Heart left ventricle (tissue), 16 donors: ENCODE measurements at regions not wholly inside any gene's neighbourhood (a gene's known extent, or its start where the extent isn't known, plus 50 kb on each side); places are given as distances from the start of the nearest gene placed in this dataset.
A peak's percentile ranks its signal among the peaks of the same experiment; 100 is the strongest.

Source experiments
- ATAC-seq, 4 donors: fragments of 200-7000 bp; cut with Tn5 transposase; one replicate each; pipeline ENCODE4 v1.9.1; 2020 to 2022; ENCODE audit warnings: moderate library complexity in 4 of 4, mild to moderate bottlenecking in 3 of 4, moderate number of reproducible peaks in 1 of 4
- DNase-seq, 5 donors: peaks; one replicate each; pipeline ENCODE4 v3.0.0-alpha.2; 2020
- H3K27ac ChIP-seq, 12 donors: fragments of 200-600 bp; sonication (generic) in 4 of 12; one replicate each; pipeline versions ENCODE4 v1.5.0 to v1.8.0; 2016 to 2022; ENCODE audit warnings: mild to moderate bottlenecking in 2 of 12
- H3K27me3 ChIP-seq, 9 donors: fragments of 200-600 bp; sonication (generic) in 2 of 9; one replicate each; pipeline versions ENCODE4 v1.5.1 to v1.8.0; 2016 to 2022; ENCODE audit warnings: mild to moderate bottlenecking in 3 of 9
- H3K36me3 ChIP-seq, 9 donors: fragments of 200-600 bp; sonication (generic) in 2 of 9; one replicate each; pipeline versions ENCODE4 v1.5.0 to v1.8.0; 2018 to 2022; ENCODE audit warnings: mild to moderate bottlenecking in 2 of 9
- H3K4me1 ChIP-seq, 12 donors: fragments of 200-600 bp; sonication (generic) in 4 of 12; one replicate each; pipeline versions ENCODE4 v1.5.0 to v1.8.0; 2016 to 2022; ENCODE audit warnings: mild to moderate bottlenecking in 3 of 12
- H3K4me3 ChIP-seq, 12 donors: fragments of 200-600 bp; sonication (generic) in 4 of 12; one replicate each; pipeline versions ENCODE4 v1.5.0 to v1.8.0; 2017 to 2022; ENCODE audit warnings: mild to moderate bottlenecking in 9 of 12, moderate library complexity in 4 of 12
- H3K9me3 ChIP-seq, 12 donors: fragments of 200-600 bp; sonication (generic) in 4 of 12; one replicate each; pipeline versions ENCODE4 v1.5.0 to v1.8.0; 2016 to 2022; ENCODE audit warnings: mild to moderate bottlenecking in 1 of 12
- POLR2A ChIP-seq, 2 donors: fragments of 450-650 bp; IDR thresholded peaks; one replicate each; pipeline ENCODE4 v1.6.1; 2017; ENCODE audit warnings: antibody characterized with exemption in 2 of 2, mild to moderate bottlenecking in 2 of 2, moderate library complexity in 2 of 2
- WGBS, 4 donors: extraction: QIAGEN DNeasy Blood & Tissue Kit in 2 of 4; methylation state at CpG; one replicate each; pipeline versions ENCODE4 v1.1.5 to v1.1.7; 2013 to 2018; 5-methylcytosine and 5-hydroxymethylcytosine counted together
- intact Hi-C, 10 donors: fragments of 100-400 bp; cut with DNase I; formaldehyde crosslinking; loops; one replicate each; pipeline versions ENCODE4 v1.11.1 to v1.14.2; 2022
- TF ChIP-seq, protein P1 (sequence below), 12 donors: fragments of 200-600 bp; sonication (generic) in 4 of 12; IDR thresholded peaks; one replicate each; pipeline versions ENCODE4 v1.5.0 to v1.8.0; 2018 to 2022; ENCODE audit warnings: antibody characterized with exemption in 12 of 12, mild to moderate bottlenecking in 5 of 12
- donor health status: ischemic (EF 13 %, LVEDD 7.1; RV severe dilation, severe dysfunction).
- donor health status: healthy with polysubstance abuse.
- donor health status: DM: no; HTN: yes; CAD: no.
- donor health status: DM: no; HTN: no; CAD: no.
- donor health status: ischemic (EF 25% LVEDD 6.9; RV normal size, moderate dysfunction).
- donor health status: ischemic (EF 25% LVEDD 5.7; RV mildly dilated, moderate dysfunction).
- donor health status: healthy.
- donor health status: DM: yes; HTN: yes; CAD: no.
- donor health status: ischemic (EF 35%, LVEDD 5.7; RV mildly dilated, moderate dysfunction).
- donor health status: nonischemic (EF 11% LVEDD 7.7; RV severe dilation, severe dysfunction).
- donor health status: DM: yes; HTN: yes; CAD: no.
- donor health status: PGD.
- donor health status: ischemic (EF 29% LVEDD 5.4; RV normal size, mild dysfunction).
- donor health status: nonischemic (EF 23%, LVEDD 6.1; RV moderate dilation, normal function).

DNA sequence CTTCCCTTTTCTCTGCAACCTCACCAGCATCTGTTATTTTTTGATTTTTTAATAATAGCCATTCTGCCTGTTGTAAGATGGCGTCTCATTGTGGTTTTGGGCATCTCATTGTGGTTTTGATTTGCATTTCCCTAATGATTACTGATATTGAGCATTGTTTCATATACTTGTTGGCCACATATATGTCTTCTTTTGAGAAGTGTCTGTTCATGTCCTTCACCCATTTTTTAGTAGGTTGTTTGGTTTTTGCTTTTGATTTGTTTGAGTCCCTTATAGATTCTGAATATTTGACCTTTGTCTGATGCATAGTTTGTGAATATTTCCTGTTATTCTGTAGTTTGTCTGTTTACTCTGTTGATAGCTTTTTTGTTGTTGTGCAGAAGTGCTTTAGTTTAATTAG, 312.2 kb upstream of the TBC1D5 start:
- no peak for ATAC-seq
- H3K36me3 ChIP-seq = no peaks in the 10 kb centered on the region

DNA sequence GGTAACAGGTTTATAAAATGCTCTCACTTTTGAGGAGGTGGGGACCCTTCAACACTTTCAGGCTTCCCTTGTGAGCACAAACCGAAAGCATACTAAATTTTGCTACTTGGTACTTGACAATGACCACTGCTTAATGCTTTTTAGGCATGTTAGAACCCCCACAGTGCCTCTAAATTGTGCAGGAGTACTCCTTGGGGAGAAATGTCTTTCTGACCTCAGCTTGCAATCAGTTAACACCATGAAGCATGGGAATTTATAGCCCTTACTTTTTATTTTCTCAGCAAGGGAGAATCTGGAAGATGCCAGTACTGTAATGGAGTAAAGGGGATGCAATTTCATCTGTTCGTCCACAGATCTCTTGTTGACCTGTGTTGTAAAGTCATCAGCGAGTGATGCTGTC, 308.9 kb upstream of the TBC1D5 start:
- intact Hi-C loops = no loop called here
- 77 to 85% (median 79%) methylated on average over 3 of the region's 3 CpGs for WGBS, 4 donors

More for the DNA sequence above, 312.2 kb upstream of the TBC1D5 start:
- no peaks in the 10 kb centered on the region for H3K4me1 ChIP-seq
- H3K27ac ChIP-seq = no peak overlapping the region
- intact Hi-C loops = no loop called here
- WGBS, 4 donors = 63 to 76% (median 67%) methylated on average over 1 of the region's 1 CpG
- H3K4me3 ChIP-seq = no peak overlapping the region
- peaks cover 0 to 15% (median 3%) of the 10 kb centered on the region in 12 donors for H3K9me3 ChIP-seq
- DNase-seq = no peak
- H3K27me3 ChIP-seq = no peaks in the 10 kb centered on the region
- TF ChIP-seq POLR2A (IDR thresholded peaks at IDR 0.05) = no peak
- TF ChIP-seq, protein P1, sequence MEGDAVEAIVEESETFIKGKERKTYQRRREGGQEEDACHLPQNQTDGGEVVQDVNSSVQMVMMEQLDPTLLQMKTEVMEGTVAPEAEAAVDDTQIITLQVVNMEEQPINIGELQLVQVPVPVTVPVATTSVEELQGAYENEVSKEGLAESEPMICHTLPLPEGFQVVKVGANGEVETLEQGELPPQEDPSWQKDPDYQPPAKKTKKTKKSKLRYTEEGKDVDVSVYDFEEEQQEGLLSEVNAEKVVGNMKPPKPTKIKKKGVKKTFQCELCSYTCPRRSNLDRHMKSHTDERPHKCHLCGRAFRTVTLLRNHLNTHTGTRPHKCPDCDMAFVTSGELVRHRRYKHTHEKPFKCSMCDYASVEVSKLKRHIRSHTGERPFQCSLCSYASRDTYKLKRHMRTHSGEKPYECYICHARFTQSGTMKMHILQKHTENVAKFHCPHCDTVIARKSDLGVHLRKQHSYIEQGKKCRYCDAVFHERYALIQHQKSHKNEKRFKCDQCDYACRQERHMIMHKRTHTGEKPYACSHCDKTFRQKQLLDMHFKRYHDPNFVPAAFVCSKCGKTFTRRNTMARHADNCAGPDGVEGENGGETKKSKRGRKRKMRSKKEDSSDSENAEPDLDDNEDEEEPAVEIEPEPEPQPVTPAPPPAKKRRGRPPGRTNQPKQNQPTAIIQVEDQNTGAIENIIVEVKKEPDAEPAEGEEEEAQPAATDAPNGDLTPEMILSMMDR (IDR thresholded peaks at IDR 0.05) = no peak

DNA sequence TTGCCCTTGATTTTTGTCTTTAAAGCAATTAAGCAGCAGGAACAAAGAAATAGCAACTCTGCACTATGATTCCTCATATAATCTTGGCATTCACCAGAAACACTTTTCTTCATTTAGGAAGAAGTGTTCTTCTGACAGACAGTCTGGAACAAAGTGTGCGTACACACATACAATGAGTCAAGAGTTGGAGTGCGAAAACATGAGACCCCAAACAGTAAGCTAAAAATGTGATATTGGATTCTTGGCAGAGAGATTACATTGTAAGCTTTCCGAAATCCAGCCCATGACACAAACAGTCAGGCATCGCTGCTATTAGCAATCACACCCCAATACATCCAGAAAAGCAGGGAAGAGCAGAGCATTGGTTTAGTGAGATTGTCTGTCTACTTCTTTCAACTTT, 306.7 kb upstream of the TBC1D5 start:
- DNase-seq (no peak), ATAC-seq (no peak)
- H3K9me3 ChIP-seq = peaks cover 0 to 3% (median 0%) of the 10 kb centered on the region in 12 donors
- intact Hi-C loops = no loop called here
- no peak overlapping the region for H3K4me3 ChIP-seq
- 76 to 87% (median 80%) methylated on average over 4 of the region's 4 CpGs for WGBS, 4 donors
- no peaks in the 10 kb centered on the region for H3K27me3 ChIP-seq
- H3K4me1 ChIP-seq = no peaks in the 10 kb centered on the region
- H3K36me3 ChIP-seq = no peaks in the 10 kb centered on the region
- TF ChIP-seq POLR2A (IDR thresholded peaks at IDR 0.05) = no peak
- TF ChIP-seq, protein P1 (IDR thresholded peaks at IDR 0.05) = no peak
- no peak overlapping the region for H3K27ac ChIP-seq

More for the DNA sequence above, 308.9 kb upstream of the TBC1D5 start:
- Histone ChIP-seq H3K4me1 (no peaks in the 10 kb centered on the region), H3K9me3 (peaks cover 0 to 15% (median 3%) of the 10 kb centered on the region in 12 donors), H3K27ac (no peak overlapping the region), H3K36me3 (no peaks in the 10 kb centered on the region), H3K27me3 (no peaks in the 10 kb centered on the region), H3K4me3 (no peak overlapping the region)
- TF ChIP-seq POLR2A (IDR thresholded peaks at IDR 0.05) = no peak
- TF ChIP-seq, protein P1 (IDR thresholded peaks at IDR 0.05) = no peak
- no peak for DNase-seq
- no peak for ATAC-seq

DNA sequence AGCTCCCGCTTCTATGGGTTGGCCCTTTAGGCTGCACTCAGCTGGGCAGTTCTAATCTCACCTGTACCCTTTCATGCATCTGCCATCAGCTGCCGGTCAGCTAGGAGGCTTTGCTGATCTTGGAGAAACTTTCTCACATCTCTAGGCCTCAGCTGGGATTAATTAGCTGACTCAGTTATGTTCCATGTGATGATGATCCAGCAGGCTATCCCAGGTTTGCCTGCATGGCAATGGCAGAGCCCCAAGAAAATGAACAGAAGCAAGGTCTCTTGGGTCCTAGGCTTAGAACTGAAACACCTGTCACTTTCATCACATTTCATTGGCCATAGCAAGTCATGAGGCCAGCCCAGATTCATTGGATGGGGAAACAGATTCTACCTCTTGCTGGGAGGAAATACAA, 304.6 kb upstream of the TBC1D5 start:
- peak in 1 of 4 donors; percentile 24 for ATAC-seq
- no peak for TF ChIP-seq POLR2A (IDR thresholded peaks at IDR 0.05)
- TF ChIP-seq, protein P1 (IDR thresholded peaks at IDR 0.05) = no peak
- H3K4me3 ChIP-seq = no peak overlapping the region
- H3K27ac ChIP-seq = no peak overlapping the region
- no peaks in the 10 kb centered on the region for H3K27me3 ChIP-seq
- no peaks in the 10 kb centered on the region for H3K9me3 ChIP-seq
- no peaks in the 10 kb centered on the region for H3K4me1 ChIP-seq
- intact Hi-C loops = no loop called here
- no peak for DNase-seq
- WGBS, 4 donors = 78 to 98% (median 83%) methylated on average over 2 of the region's 2 CpGs
- no peaks in the 10 kb centered on the region for H3K36me3 ChIP-seq
